C4-2B (cell line): ENCODE measurements at regions not wholly inside any gene's neighbourhood (a gene's known extent, or its start where the extent isn't known, plus 50 kb on each side); places are given as distances from the start of the nearest gene placed in this dataset.

ENCODE experiments used
- H3K27ac ChIP-seq: fragments of 450-650 bp; 2 replicates; pipeline ENCODE4 v1.5.1; 2017
- ZFX ChIP-seq: fragments of 450-650 bp; IDR thresholded peaks from 2 replicates; pipeline ENCODE4 v1.6.1; 2017
- TF ChIP-seq, protein P1 (sequence below): fragments of 450-650 bp; conservative IDR thresholded peaks from 2 replicates; pipeline ENCODE4 v1.5.1; 2017; ENCODE audit warnings: mild to moderate bottlenecking

- TF ChIP-seq, protein P1, sequence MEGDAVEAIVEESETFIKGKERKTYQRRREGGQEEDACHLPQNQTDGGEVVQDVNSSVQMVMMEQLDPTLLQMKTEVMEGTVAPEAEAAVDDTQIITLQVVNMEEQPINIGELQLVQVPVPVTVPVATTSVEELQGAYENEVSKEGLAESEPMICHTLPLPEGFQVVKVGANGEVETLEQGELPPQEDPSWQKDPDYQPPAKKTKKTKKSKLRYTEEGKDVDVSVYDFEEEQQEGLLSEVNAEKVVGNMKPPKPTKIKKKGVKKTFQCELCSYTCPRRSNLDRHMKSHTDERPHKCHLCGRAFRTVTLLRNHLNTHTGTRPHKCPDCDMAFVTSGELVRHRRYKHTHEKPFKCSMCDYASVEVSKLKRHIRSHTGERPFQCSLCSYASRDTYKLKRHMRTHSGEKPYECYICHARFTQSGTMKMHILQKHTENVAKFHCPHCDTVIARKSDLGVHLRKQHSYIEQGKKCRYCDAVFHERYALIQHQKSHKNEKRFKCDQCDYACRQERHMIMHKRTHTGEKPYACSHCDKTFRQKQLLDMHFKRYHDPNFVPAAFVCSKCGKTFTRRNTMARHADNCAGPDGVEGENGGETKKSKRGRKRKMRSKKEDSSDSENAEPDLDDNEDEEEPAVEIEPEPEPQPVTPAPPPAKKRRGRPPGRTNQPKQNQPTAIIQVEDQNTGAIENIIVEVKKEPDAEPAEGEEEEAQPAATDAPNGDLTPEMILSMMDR: no peak
- TF ChIP-seq ZFX: no peak
- no peak overlapping the region for H3K27ac ChIP-seq
Measured at GRCh38 chr7:20466543-20467021, 135.9 kb downstream of the ITGB8 start.

DNA sequence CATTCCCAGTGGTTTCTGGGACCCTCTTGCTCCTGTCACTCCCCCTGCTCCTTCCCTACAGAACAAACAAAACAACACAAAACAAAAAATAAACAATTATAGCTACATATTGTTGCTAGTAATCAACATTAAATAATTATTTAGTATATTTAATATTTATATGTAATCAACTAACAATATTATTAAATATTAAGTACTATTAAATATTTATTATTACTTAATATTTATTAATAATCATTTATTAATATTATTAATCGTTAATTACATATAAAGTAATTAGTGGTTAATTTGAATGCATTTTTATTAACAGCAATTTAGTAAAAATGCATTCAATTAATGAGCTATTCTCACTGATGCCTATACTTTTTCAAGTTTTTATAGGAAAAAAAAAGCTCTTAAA lies 139.4 kb downstream of the ITGB8 start:
- TF ChIP-seq ZFX: no peak
- TF ChIP-seq, protein P1: no peak

DNA sequence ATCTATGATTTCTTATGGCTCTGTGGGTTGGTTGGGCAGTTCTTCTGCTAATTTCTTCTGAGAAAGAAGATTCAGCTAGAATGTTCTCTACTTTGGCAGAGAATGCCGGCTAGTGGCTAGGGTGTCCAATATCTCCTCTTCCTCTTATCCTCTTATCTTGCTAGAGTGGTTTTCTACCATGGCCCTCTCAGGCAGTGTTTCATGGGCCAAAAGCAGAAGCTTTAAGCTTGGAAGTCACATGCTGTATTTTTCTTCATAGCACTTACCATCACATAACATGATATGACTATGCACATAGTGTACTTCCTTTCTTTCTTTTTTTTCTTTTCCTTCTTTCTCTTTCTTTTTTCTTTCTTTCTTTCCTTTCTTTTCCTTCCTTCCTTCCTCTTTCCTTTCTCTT lies 140.0 kb downstream of the ITGB8 start:
- TF ChIP-seq ZFX: no peak
- TF ChIP-seq, protein P1: no peak
- H3K27ac ChIP-seq: no peak overlapping the region

More for the DNA sequence above, 139.4 kb downstream of the ITGB8 start:
- H3K27ac ChIP-seq: no peak overlapping the region

- no peak for TF ChIP-seq ZFX
- TF ChIP-seq, protein P1: no peak
- no peak overlapping the region for H3K27ac ChIP-seq
Measured at GRCh38 chr7:20474249-20474648, 141.2 kb upstream of the ABCB5 start.

GRCh38 chr7:20475756-20476155 lies 139.7 kb upstream of the ABCB5 start:
- TF ChIP-seq, protein P1: no peak
- H3K27ac ChIP-seq: no peak overlapping the region

- H3K27ac ChIP-seq: no peak overlapping the region
- TF ChIP-seq ZFX: no peak
- TF ChIP-seq, protein P1: no peak
Measured at GRCh38 chr7:20477067-20477466, 138.4 kb upstream of the ABCB5 start.

GRCh38 chr7:20479706-20480105 lies 135.8 kb upstream of the ABCB5 start:
- TF ChIP-seq, protein P1: no peak
- TF ChIP-seq ZFX: no peak
- H3K27ac ChIP-seq: no peak overlapping the region
